ENCODE measurements at regions not wholly inside any gene's neighbourhood (a gene's known extent, or its start where the extent isn't known, plus 50 kb on each side); places are given as distances from the start of the nearest gene placed in this dataset.

- no peak overlapping the region for H3K4me3 ChIP-seq (ENCODE audit: low read length)
- H3K4me2 ChIP-seq (ENCODE audit: low read depth, low read length, poor library complexity, severe bottlenecking) = no peak overlapping the region
- no peaks in the 10 kb centered on the region for H3K79me2 ChIP-seq (ENCODE audit: low read length)
- DNase-seq = no peak
- no peaks in the 10 kb centered on the region for H3K27me3 ChIP-seq (ENCODE audit: low read length)
- no peak overlapping the region for H2AFZ ChIP-seq (ENCODE audit: low read length)
- no peaks in the 10 kb centered on the region for H3K9me2 ChIP-seq (replicated peaks; ENCODE audit: insufficient read depth, low read length)
- H3K27ac ChIP-seq (ENCODE audit: low read length) = no peak overlapping the region
- H3K36me3 ChIP-seq (ENCODE audit: insufficient read depth, low read length) = no peaks in the 10 kb centered on the region
- no peak overlapping the region for H3K9ac ChIP-seq (ENCODE audit: low read length)
- no peaks in the 10 kb centered on the region for H3K9me3 ChIP-seq (ENCODE audit: low read length)
- no peaks in the 10 kb centered on the region for H4K20me1 ChIP-seq (ENCODE audit: insufficient read depth, low read depth, low read length)
- no peaks in the 10 kb centered on the region for H3K4me1 ChIP-seq (ENCODE audit: low read length)
These were observed 114.0 kb upstream of the PLET1 start for GRCh38 chr11:112374486-112375140.

- Histone ChIP-seq H4K20me1 (ENCODE audit: insufficient read depth, low read depth, low read length) (no peaks in the 10 kb centered on the region), H3K27ac (ENCODE audit: low read length) (no peak overlapping the region), H3K4me2 (ENCODE audit: low read depth, low read length, poor library complexity, severe bottlenecking) (no peak overlapping the region), H3K9me2 (replicated peaks; ENCODE audit: insufficient read depth, low read length) (no peaks in the 10 kb centered on the region), H3K9ac (ENCODE audit: low read length) (no peak overlapping the region), H3K79me2 (ENCODE audit: low read length) (no peaks in the 10 kb centered on the region), H3K9me3 (ENCODE audit: low read length) (no peaks in the 10 kb centered on the region), H3K4me3 (ENCODE audit: low read length) (no peak overlapping the region), H3K4me1 (ENCODE audit: low read length) (no peaks in the 10 kb centered on the region), H3K36me3 (ENCODE audit: insufficient read depth, low read length) (no peaks in the 10 kb centered on the region), H2AFZ (ENCODE audit: low read length) (no peak overlapping the region), H3K27me3 (ENCODE audit: low read length) (no peaks in the 10 kb centered on the region)
- no peak for DNase-seq
These were observed 117.3 kb upstream of the PLET1 start for GRCh38 chr11:112377946-112378345.

GRCh38 chr11:112380464-112380863 is 119.8 kb upstream of the PLET1 start:
- H3K4me3 ChIP-seq (ENCODE audit: low read length) = no peak overlapping the region
- no peaks in the 10 kb centered on the region for H3K27me3 ChIP-seq (ENCODE audit: low read length)
- H3K9ac ChIP-seq (ENCODE audit: low read length) = no peak overlapping the region
- H3K4me1 ChIP-seq (ENCODE audit: low read length) = no peaks in the 10 kb centered on the region
- no peaks in the 10 kb centered on the region for H3K79me2 ChIP-seq (ENCODE audit: low read length)
- no peaks in the 10 kb centered on the region for H3K9me3 ChIP-seq (ENCODE audit: low read length)
- no peaks in the 10 kb centered on the region for H3K36me3 ChIP-seq (ENCODE audit: insufficient read depth, low read length)
- H4K20me1 ChIP-seq (ENCODE audit: insufficient read depth, low read depth, low read length) = no peaks in the 10 kb centered on the region
- no peak for DNase-seq
- no peak overlapping the region for H2AFZ ChIP-seq (ENCODE audit: low read length)
- H3K9me2 ChIP-seq (replicated peaks; ENCODE audit: insufficient read depth, low read length) = no peaks in the 10 kb centered on the region
- H3K27ac ChIP-seq (ENCODE audit: low read length) = no peak overlapping the region
- no peak overlapping the region for H3K4me2 ChIP-seq (ENCODE audit: low read depth, low read length, poor library complexity, severe bottlenecking)

DNA sequence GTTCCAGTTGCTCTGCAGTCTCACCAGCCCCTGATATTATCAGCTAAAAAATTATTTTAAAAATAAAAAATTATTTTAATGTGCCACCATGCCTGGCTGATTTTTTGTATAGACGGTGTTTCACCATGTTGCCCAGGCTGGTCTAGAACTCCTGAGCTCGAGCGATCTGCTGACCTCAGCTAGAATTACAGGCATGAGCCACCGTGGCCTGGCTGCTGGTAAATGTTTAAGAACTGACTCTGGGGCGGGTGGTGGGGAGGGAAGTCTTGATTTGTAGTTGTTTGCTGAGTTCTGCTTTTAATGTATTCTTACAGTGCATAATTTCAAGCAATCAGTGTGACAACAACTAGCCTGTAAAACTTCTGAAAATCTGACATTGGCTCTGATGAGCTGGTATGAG is 120.9 kb upstream of the PLET1 start:
- Histone ChIP-seq H2AFZ (ENCODE audit: low read length) (no peak overlapping the region), H4K20me1 (ENCODE audit: insufficient read depth, low read depth, low read length) (no peaks in the 10 kb centered on the region), H3K36me3 (ENCODE audit: insufficient read depth, low read length) (no peaks in the 10 kb centered on the region), H3K4me1 (ENCODE audit: low read length) (no peaks in the 10 kb centered on the region), H3K27me3 (ENCODE audit: low read length) (no peaks in the 10 kb centered on the region), H3K4me3 (ENCODE audit: low read length) (no peak overlapping the region), H3K9ac (ENCODE audit: low read length) (no peak overlapping the region), H3K9me2 (replicated peaks; ENCODE audit: insufficient read depth, low read length) (no peaks in the 10 kb centered on the region), H3K27ac (ENCODE audit: low read length) (no peak overlapping the region), H3K79me2 (ENCODE audit: low read length) (no peaks in the 10 kb centered on the region), H3K9me3 (ENCODE audit: low read length) (no peaks in the 10 kb centered on the region), H3K4me2 (ENCODE audit: low read depth, low read length, poor library complexity, severe bottlenecking) (no peak overlapping the region)
- DNase-seq = no peak

DNA sequence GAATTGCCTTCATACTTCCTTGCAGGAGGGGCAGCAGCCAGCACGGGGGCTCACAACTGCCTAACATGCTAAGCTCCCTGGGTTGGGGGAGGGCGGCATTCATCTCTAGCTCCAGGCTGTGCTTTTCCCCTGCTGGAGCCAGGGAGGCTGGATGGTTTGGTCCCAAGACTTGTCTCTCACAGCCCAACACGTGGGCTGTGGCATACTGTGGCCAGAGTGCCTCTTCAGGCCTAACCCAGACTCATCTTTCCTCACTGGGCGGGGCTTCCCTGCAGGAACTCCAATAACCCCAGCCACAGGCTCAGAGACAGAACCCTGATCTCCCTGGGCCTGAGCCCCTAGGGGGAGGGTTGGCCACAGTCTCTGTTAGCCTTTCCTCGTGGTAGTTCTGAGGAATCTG is 121.9 kb upstream of the PLET1 start:
- no peaks in the 10 kb centered on the region for H3K27me3 ChIP-seq (ENCODE audit: low read length)
- no peak for DNase-seq
- H3K4me2 ChIP-seq (ENCODE audit: low read depth, low read length, poor library complexity, severe bottlenecking) = no peak overlapping the region
- no peaks in the 10 kb centered on the region for H4K20me1 ChIP-seq (ENCODE audit: insufficient read depth, low read depth, low read length)
- no peak overlapping the region for H3K9ac ChIP-seq (ENCODE audit: low read length)
- H3K27ac ChIP-seq (ENCODE audit: low read length) = no peak overlapping the region
- no peaks in the 10 kb centered on the region for H3K79me2 ChIP-seq (ENCODE audit: low read length)
- H3K9me2 ChIP-seq (replicated peaks; ENCODE audit: insufficient read depth, low read length) = no peaks in the 10 kb centered on the region
- no peaks in the 10 kb centered on the region for H3K4me1 ChIP-seq (ENCODE audit: low read length)
- H3K36me3 ChIP-seq (ENCODE audit: insufficient read depth, low read length) = no peaks in the 10 kb centered on the region
- no peak overlapping the region for H2AFZ ChIP-seq (ENCODE audit: low read length)
- no peaks in the 10 kb centered on the region for H3K9me3 ChIP-seq (ENCODE audit: low read length)
- no peak overlapping the region for H3K4me3 ChIP-seq (ENCODE audit: low read length)

GRCh38 chr11:112388496-112388895 is 127.8 kb upstream of the PLET1 start:
- Histone ChIP-seq H3K27me3 (ENCODE audit: low read length) (no peaks in the 10 kb centered on the region), H3K4me2 (ENCODE audit: low read depth, low read length, poor library complexity, severe bottlenecking) (no peak overlapping the region), H3K4me1 (ENCODE audit: low read length) (no peaks in the 10 kb centered on the region), H3K4me3 (ENCODE audit: low read length) (no peak overlapping the region), H3K36me3 (ENCODE audit: insufficient read depth, low read length) (no peaks in the 10 kb centered on the region), H3K27ac (ENCODE audit: low read length) (no peak overlapping the region), H4K20me1 (ENCODE audit: insufficient read depth, low read depth, low read length) (no peaks in the 10 kb centered on the region), H3K79me2 (ENCODE audit: low read length) (no peaks in the 10 kb centered on the region), H3K9me3 (ENCODE audit: low read length) (no peaks in the 10 kb centered on the region), H3K9me2 (replicated peaks; ENCODE audit: insufficient read depth, low read length) (no peaks in the 10 kb centered on the region), H2AFZ (ENCODE audit: low read length) (no peak overlapping the region), H3K9ac (ENCODE audit: low read length) (no peak overlapping the region)
- DNase-seq = no peak

DNA sequence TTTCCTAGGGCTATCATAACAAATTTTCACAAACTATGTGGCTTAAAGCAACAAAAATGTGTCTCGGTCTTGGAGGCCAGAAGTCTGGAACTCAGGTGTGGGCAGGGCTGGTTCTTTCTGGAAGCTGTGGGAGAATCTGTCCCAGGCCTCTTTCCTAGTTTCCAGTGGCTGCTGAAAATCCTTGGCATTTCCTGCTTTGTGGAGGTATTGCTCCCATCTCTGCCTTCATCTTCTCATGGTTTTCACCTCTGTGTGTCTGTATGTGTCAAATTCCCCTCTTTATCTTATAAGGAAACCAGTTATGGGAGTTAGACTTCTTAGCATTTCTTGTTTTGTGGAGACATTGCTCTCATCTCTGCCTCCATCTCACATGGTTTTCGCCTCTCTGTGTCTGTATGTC is 130.4 kb upstream of the PLET1 start:
- Histone ChIP-seq H3K4me3 (ENCODE audit: low read length) (no peak overlapping the region), H3K9me3 (ENCODE audit: low read length) (no peaks in the 10 kb centered on the region), H3K79me2 (ENCODE audit: low read length) (no peaks in the 10 kb centered on the region), H3K27me3 (ENCODE audit: low read length) (no peaks in the 10 kb centered on the region), H2AFZ (ENCODE audit: low read length) (no peak overlapping the region), H4K20me1 (ENCODE audit: insufficient read depth, low read depth, low read length) (no peaks in the 10 kb centered on the region), H3K4me1 (ENCODE audit: low read length) (no peaks in the 10 kb centered on the region), H3K36me3 (ENCODE audit: insufficient read depth, low read length) (no peaks in the 10 kb centered on the region), H3K4me2 (ENCODE audit: low read depth, low read length, poor library complexity, severe bottlenecking) (no peak overlapping the region), H3K27ac (ENCODE audit: low read length) (no peak overlapping the region), H3K9me2 (replicated peaks; ENCODE audit: insufficient read depth, low read length) (no peaks in the 10 kb centered on the region), H3K9ac (ENCODE audit: low read length) (no peak overlapping the region)
- DNase-seq = no peak

DNA sequence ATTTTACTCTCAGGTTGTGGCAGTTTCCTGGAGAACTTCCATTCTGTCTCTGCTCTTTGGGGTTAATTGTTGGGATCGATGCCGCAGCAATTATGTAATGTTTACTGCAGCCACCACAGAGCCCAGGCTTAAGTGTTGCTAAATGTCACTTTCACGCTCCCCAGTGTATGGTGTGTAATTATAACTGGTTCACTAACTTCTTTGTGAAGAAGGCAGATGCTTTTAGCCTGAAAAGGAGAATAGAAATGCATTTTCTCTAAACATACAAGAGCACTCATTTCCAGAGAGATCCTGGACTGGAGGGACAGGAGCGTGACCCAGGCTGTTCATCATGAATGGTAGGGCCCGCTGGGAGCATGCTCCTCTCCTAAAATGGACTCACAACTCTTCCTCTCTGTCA is 132.2 kb upstream of the PLET1 start:
- Histone ChIP-seq H3K9ac (ENCODE audit: low read length) (no peak overlapping the region), H3K79me2 (ENCODE audit: low read length) (no peaks in the 10 kb centered on the region), H3K27me3 (ENCODE audit: low read length) (no peaks in the 10 kb centered on the region), H3K4me3 (ENCODE audit: low read length) (no peak overlapping the region), H3K4me2 (ENCODE audit: low read depth, low read length, poor library complexity, severe bottlenecking) (no peak overlapping the region), H4K20me1 (ENCODE audit: insufficient read depth, low read depth, low read length) (no peaks in the 10 kb centered on the region), H3K9me2 (replicated peaks; ENCODE audit: insufficient read depth, low read length) (no peaks in the 10 kb centered on the region), H3K9me3 (ENCODE audit: low read length) (no peaks in the 10 kb centered on the region), H3K4me1 (ENCODE audit: low read length) (no peaks in the 10 kb centered on the region), H2AFZ (ENCODE audit: low read length) (no peak overlapping the region), H3K27ac (ENCODE audit: low read length) (no peak overlapping the region), H3K36me3 (ENCODE audit: insufficient read depth, low read length) (no peaks in the 10 kb centered on the region)
- no peak for DNase-seq

GRCh38 chr11:112394304-112394703 is 133.6 kb upstream of the PLET1 start:
- Histone ChIP-seq H3K27me3 (ENCODE audit: low read length) (no peaks in the 10 kb centered on the region), H3K27ac (ENCODE audit: low read length) (no peak overlapping the region), H3K4me3 (ENCODE audit: low read length) (no peak overlapping the region), H3K9ac (ENCODE audit: low read length) (no peak overlapping the region), H3K79me2 (ENCODE audit: low read length) (no peaks in the 10 kb centered on the region), H3K36me3 (ENCODE audit: insufficient read depth, low read length) (no peaks in the 10 kb centered on the region), H3K4me1 (ENCODE audit: low read length) (no peaks in the 10 kb centered on the region), H2AFZ (ENCODE audit: low read length) (no peak overlapping the region), H3K9me2 (replicated peaks; ENCODE audit: insufficient read depth, low read length) (no peaks in the 10 kb centered on the region), H3K4me2 (ENCODE audit: low read depth, low read length, poor library complexity, severe bottlenecking) (no peak overlapping the region), H4K20me1 (ENCODE audit: insufficient read depth, low read depth, low read length) (no peaks in the 10 kb centered on the region), H3K9me3 (ENCODE audit: low read length) (no peaks in the 10 kb centered on the region)
- no peak for DNase-seq

Measured in Karpas-422 (cell line).